K562 (cell line): ENCODE measurements at regions not wholly inside any gene's neighbourhood (a gene's known extent, or its start where the extent isn't known, plus 50 kb on each side); places are given as distances from the start of the nearest gene placed in this dataset.

ENCODE experiments used
- ATAC-seq: fragments of 200-7000 bp; cut with Tn5 transposase; 3 replicates; pipeline ENCODE4 v1.9.1; 2020; ENCODE audit warnings: moderate library complexity
- BruUV-seq: library from RNA; stranded (reverse); fragments of 400-500 nt; replicated peaks from 2 replicates; lab custom pipeline; 2021; lab: Mats Ljungman, UMichigan
- CTCF ChIA-PET: fragments of 300-600 bp; formaldehyde crosslinking; extraction: SDS; loops from one replicate; lab custom pipeline; 2021; ENCODE audit warnings: low intra/inter-chr PET ratio; lab: Yijun Ruan, JAX
- POLR2A ChIA-PET: fragments of 300-600, 350-650 bp; sonication (Branson Sonifier 250); formaldehyde crosslinking; extraction: SDS; loops from one replicate; lab custom pipeline; 2021; ENCODE audit warnings: antibody characterized with exemption, inconsistent platforms; lab: Yijun Ruan, JAX
- DNase-seq, 4 experiments: peaks; one replicate each; pipeline versions ENCODE4 v3.0.0 to v3.0.0-alpha.2; 2011 to 2018; ENCODE audit warnings: low spot score in 3 of 4, mixed read lengths in 3 of 4; ENCODE audit errors: extremely low read depth in 1 of 4
- FAIRE-seq: peaks from 2 replicates; lab custom pipeline; 2011; peaks lifted over from hg19 to GRCh38; lab: Jason Lieb, UNC
- H2AFZ ChIP-seq: 2 replicates; pipeline ENCODE4 v1.6.0; 2011; ENCODE audit warnings: low read depth, low read length, control low read depth, inconsistent platforms
- H3K27ac ChIP-seq: fragments of 200-600 bp; 3 replicates; pipeline ENCODE4 v1.8.0; 2011; ENCODE audit warnings: low read depth, mild to moderate bottlenecking, control low read depth, inconsistent platforms, low read length, moderate library complexity, mixed read lengths; ENCODE audit errors: extremely low read depth
- H3K27me3 ChIP-seq, 2 experiments: fragments of 300-600 bp in 1 of 2; 2 replicates in 1 of 2; 3 replicates in 1 of 2; pipeline versions ENCODE4 v1.6.0 to v1.8.0; 2011; ENCODE audit warnings: inconsistent platforms in 2 of 2, low read length in 2 of 2, mild to moderate bottlenecking in 1 of 2, mixed read lengths in 1 of 2, moderate library complexity in 1 of 2; ENCODE audit not compliant: control insufficient read depth in 2 of 2, insufficient read depth in 2 of 2
- H3K36me3 ChIP-seq: fragments of 300-600 bp; 3 replicates; pipeline ENCODE4 v1.8.0; 2011; ENCODE audit warnings: mild to moderate bottlenecking, low read length, inconsistent platforms; ENCODE audit not compliant: control insufficient read depth, insufficient read depth
- H3K4me1 ChIP-seq, 2 experiments: fragments of 200-600 bp in 1 of 2; replicated peaks in 1 of 2; 2 replicates in 1 of 2; 3 replicates in 1 of 2; pipeline versions ENCODE4 v1.5.1 to v1.8.0; 2011; ENCODE audit warnings: inconsistent platforms in 2 of 2, low read length in 2 of 2, mild to moderate bottlenecking in 1 of 2, mixed read lengths in 1 of 2, moderate library complexity in 1 of 2; ENCODE audit not compliant: control insufficient read depth in 2 of 2, insufficient read depth in 2 of 2
- H3K4me2 ChIP-seq: 2 replicates; pipeline ENCODE4 v1.6.1; 2011; ENCODE audit warnings: low read length, control low read depth, inconsistent platforms, mixed read lengths; ENCODE audit not compliant: insufficient read depth
- H3K4me3 ChIP-seq: fragments of 200-600 bp; sonication (generic), shearing (Covaris generic); 2 replicates; pipeline ENCODE4 v1.5.1; 2016; ENCODE audit warnings: control low read depth, inconsistent platforms
- H3K79me2 ChIP-seq: fragments of 200-600 bp; 3 replicates; pipeline ENCODE4 v1.8.0; 2011; ENCODE audit warnings: low read length, inconsistent platforms; ENCODE audit not compliant: control insufficient read depth, insufficient read depth
- H3K9ac ChIP-seq, 2 experiments: 2 replicates each; pipeline versions ENCODE4 v1.6.0 to v1.6.1; 2011; ENCODE audit warnings: low read depth in 2 of 2, low read length in 2 of 2, control low read depth in 1 of 2, inconsistent platforms in 1 of 2, mild to moderate bottlenecking in 1 of 2, mixed read lengths in 1 of 2; ENCODE audit not compliant: insufficient read depth in 1 of 2
- H3K9me1 ChIP-seq: one replicate; pipeline ENCODE4 v1.6.0; 2011; ENCODE audit warnings: inconsistent platforms, mild to moderate bottlenecking, low read length, moderate library complexity; ENCODE audit not compliant: control insufficient read depth, insufficient read depth
- H3K9me3 ChIP-seq: replicated peaks from 2 replicates; pipeline ENCODE4 v1.5.1; 2011; ENCODE audit warnings: low read depth, low read length, inconsistent platforms; ENCODE audit not compliant: control insufficient read depth, insufficient read depth
- H4K20me1 ChIP-seq: replicated peaks from 2 replicates; pipeline ENCODE4 v1.6.1; 2011; ENCODE audit warnings: low read length, inconsistent platforms, mixed read lengths; ENCODE audit not compliant: control insufficient read depth, insufficient read depth
- C11orf30 ChIP-seq: fragments of 450-650 bp; IDR thresholded peaks from 2 replicates; pipeline ENCODE4 v1.6.1; 2016; ENCODE audit warnings: low read depth, mild to moderate bottlenecking
- HDAC6 ChIP-seq: IDR thresholded peaks from 2 replicates; pipeline ENCODE4 v1.6.1; 2012; ENCODE audit warnings: low read depth, mild to moderate bottlenecking, control low read depth, inconsistent platforms, low read length, moderate library complexity
- JUND ChIP-seq, 2 experiments: IDR thresholded peaks; 2 replicates in 1 of 2; 3 replicates in 1 of 2; pipeline ENCODE4 v1.6.1; 2011; ENCODE audit warnings: borderline replicate concordance in 2 of 2, low read depth in 2 of 2, low read length in 2 of 2, improper control_type of control experiment in 1 of 2, missing biosample characterization in 1 of 2, missing genetic modification characterization in 1 of 2, missing genetic modification reagents in 1 of 2
- MYC ChIP-seq, 2 experiments: fragments of 250-450 bp in 1 of 2; sonication (Bioruptor Pico) in 1 of 2; IDR thresholded peaks; 2 replicates each; pipeline versions ENCODE4 v1.5.1 to v1.6.1; 2012 to 2021; ENCODE audit warnings: low read depth in 2 of 2, borderline replicate concordance in 1 of 2, improper control_type of control experiment in 1 of 2, low read length in 1 of 2, mild to moderate bottlenecking in 1 of 2, moderate library complexity in 1 of 2
- NFXL1 ChIP-seq: fragments of 450-650 bp; formaldehyde crosslinking; IDR thresholded peaks from 2 replicates; pipeline ENCODE4 v1.4.0; 2021; ENCODE audit warnings: mild to moderate bottlenecking
- NFYB ChIP-seq: IDR thresholded peaks from 2 replicates; pipeline ENCODE4 v1.6.1; 2011; ENCODE audit warnings: mild to moderate bottlenecking, moderate library complexity; ENCODE audit not compliant: insufficient read length; ENCODE audit errors: extremely low read depth
- NONO ChIP-seq, 2 experiments: fragments of 200-400 bp in 1 of 2; fragments of 450-650 bp in 1 of 2; formaldehyde crosslinking in 1 of 2; IDR thresholded peaks; 2 replicates each; pipeline ENCODE4 v1.6.1; 2017; ENCODE audit warnings: low read depth in 2 of 2, mild to moderate bottlenecking in 2 of 2, moderate library complexity in 2 of 2, low read length in 1 of 2
- OTX1 ChIP-seq: fragments of 450-650 bp; formaldehyde crosslinking; IDR thresholded peaks from 2 replicates; pipeline ENCODE4 v1.4.0; 2022; ENCODE audit warnings: mild to moderate bottlenecking
- PHB2 ChIP-seq: fragments of 450-650 bp; IDR thresholded peaks from 2 replicates; pipeline ENCODE4 v1.6.1; 2017; ENCODE audit warnings: low read depth
- RBM17 ChIP-seq: fragments of 200-400 bp; formaldehyde crosslinking; IDR thresholded peaks from 2 replicates; pipeline ENCODE4 v1.6.1; 2017; ENCODE audit warnings: low read depth, mild to moderate bottlenecking, low read length, borderline replicate concordance
- SAFB2 ChIP-seq: fragments of 200-400 bp; formaldehyde crosslinking; IDR thresholded peaks from 2 replicates; pipeline ENCODE4 v1.6.1; 2018; ENCODE audit warnings: borderline replicate concordance, low read length, low read depth, moderate library complexity; ENCODE audit not compliant: severe bottlenecking
- SIN3B ChIP-seq: fragments of 450-650 bp; IDR thresholded peaks from 2 replicates; pipeline ENCODE4 v1.6.1; 2017; ENCODE audit warnings: low read depth, mild to moderate bottlenecking, moderate library complexity
- TOE1 ChIP-seq, 2 experiments: fragments of 450-650 bp in 1 of 2; sonication (generic) in 1 of 2; formaldehyde crosslinking in 1 of 2; IDR thresholded peaks; 2 replicates each; pipeline versions ENCODE4 v1.7.1 to v1.8.0; 2016 to 2022; ENCODE audit warnings: borderline replicate concordance in 2 of 2, mild to moderate bottlenecking in 2 of 2, antibody characterized with exemption in 1 of 2, inconsistent platforms in 1 of 2, low read depth in 1 of 2, missing genetic modification reagents in 1 of 2, moderate library complexity in 1 of 2
- XRCC4 ChIP-seq: IDR thresholded peaks from one replicate; pipeline ENCODE4 v1.6.1; 2011; ENCODE audit not compliant: insufficient read depth, insufficient read length; ENCODE audit errors: extremely low read depth
- ZNF197 ChIP-seq: fragments of 200-800 bp; sonication (Bioruptor generic); IDR thresholded peaks from 2 replicates; pipeline ENCODE4 v1.6.1; 2016; ENCODE audit warnings: low read depth, missing genetic modification characterization, missing compliant biosample characterization
- WGBS: fragments of 100-300 bp; shearing (Covaris generic); methylation state at CpG from one replicate; pipeline ENCODE4 v1.1.6; 2016; ENCODE audit warnings: low coverage, mixed read lengths; ENCODE audit not compliant: insufficient coverage; ENCODE audit errors: missing lambda C conversion rate; 5-methylcytosine and 5-hydroxymethylcytosine counted together
- in situ Hi-C: fragments of 300-500 bp; cut with MboI; formaldehyde crosslinking; loops from 4 replicates; pipeline ENCODE4 v1.15.0; 2018; ENCODE audit warnings: inconsistent platforms, mixed read lengths
- intact Hi-C: fragments of 100-400 bp; cut with micrococcal nuclease; formaldehyde crosslinking; loops from 2 replicates; pipeline ENCODE4 v1.14.2; 2022
- TF ChIP-seq, protein P1 (sequence below): fragments of 450-650 bp; IDR thresholded peaks from 2 replicates; pipeline ENCODE4 v1.6.1; 2016; ENCODE audit warnings: mild to moderate bottlenecking
- TF ChIP-seq, protein P2 (sequence below): fragments of 250-450 bp; sonication (Bioruptor Pico); IDR thresholded peaks from 2 replicates; pipeline ENCODE4 v1.8.0; 2022; ENCODE audit warnings: inconsistent platforms

DNA sequence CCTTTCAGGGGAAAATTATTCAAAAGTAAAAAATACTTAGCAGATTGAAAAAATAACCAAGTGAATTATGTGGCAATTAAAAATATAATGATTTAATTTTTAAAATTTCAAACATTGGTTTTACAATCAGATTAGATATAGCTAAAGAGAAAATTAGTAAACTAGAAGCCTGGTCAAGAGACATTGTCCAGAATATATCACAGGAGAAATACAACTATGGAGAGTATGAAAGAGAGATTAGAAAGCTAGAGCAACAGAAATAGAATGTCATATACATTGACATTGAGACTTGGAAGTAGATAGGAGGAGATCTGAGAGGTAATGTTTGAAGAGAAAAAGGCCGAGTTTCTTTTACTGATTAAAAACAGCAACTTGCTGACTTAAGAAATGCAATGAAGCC is 476.4 kb upstream of the SLC10A2 start:
- H4K20me1 ChIP-seq = no peaks in the 10 kb centered on the region
- H3K36me3 ChIP-seq = no peaks in the 10 kb centered on the region
- POLR2A ChIA-PET = no interaction called here
- no peak overlapping the region for H3K9ac ChIP-seq
- no peaks in the 10 kb centered on the region for H3K4me1 ChIP-seq
- FAIRE-seq = no peak
- no peak overlapping the region for H3K4me2 ChIP-seq
- intact Hi-C loops = no loop called here
- H3K9me3 ChIP-seq = no peaks in the 10 kb centered on the region
- H3K4me3 ChIP-seq = no peak overlapping the region
- in situ Hi-C loops = no loop called here
- H3K27ac ChIP-seq = no peak overlapping the region
- CTCF ChIA-PET = no interaction called here
- WGBS = no CpG with 5 or more reads among the region's 1 CpG
- no peak overlapping the region for H2AFZ ChIP-seq
- BruUV-seq = no TSS peak
- no peaks in the 10 kb centered on the region for H3K9me1 ChIP-seq
- no peak for DNase-seq
- TF ChIP-seq HDAC6 (no peak), C11orf30 (no peak), RBM17 (no peak), PHB2 (no peak), JUND (IDR thresholded peaks at IDR 0.05; ENCODE audit: borderline replicate concordance, low read depth, low read length) (no peak), JUND (tag; IDR thresholded peaks at IDR 0.05; ENCODE audit: borderline replicate concordance, low read depth, low read length) (no peak), NFYB (no peak), TOE1 (IDR thresholded peaks at IDR 0.05; ENCODE audit: borderline replicate concordance) (no peak), TOE1 (CRISPR knock-in tag; IDR thresholded peaks at IDR 0.05; ENCODE audit: borderline replicate concordance, low read depth) (no peak), ZNF197 (CRISPR knock-in tag) (no peak), NFXL1 (CRISPR knock-in tag) (no peak), XRCC4 (no peak), MYC (IDR thresholded peaks at IDR 0.05; ENCODE audit: low read depth, low read length) (no peak), MYC (CRISPR knock-in tag; IDR thresholded peaks at IDR 0.05; ENCODE audit: borderline replicate concordance, low read depth) (no peak), SAFB2 (no peak), SIN3B (no peak), OTX1 (CRISPR knock-in tag) (no peak), NONO (IDR thresholded peaks at IDR 0.05; ENCODE audit: low read depth in 2 of 2, low read length in 1 of 2) (no peak)
- TF ChIP-seq, protein P1, sequence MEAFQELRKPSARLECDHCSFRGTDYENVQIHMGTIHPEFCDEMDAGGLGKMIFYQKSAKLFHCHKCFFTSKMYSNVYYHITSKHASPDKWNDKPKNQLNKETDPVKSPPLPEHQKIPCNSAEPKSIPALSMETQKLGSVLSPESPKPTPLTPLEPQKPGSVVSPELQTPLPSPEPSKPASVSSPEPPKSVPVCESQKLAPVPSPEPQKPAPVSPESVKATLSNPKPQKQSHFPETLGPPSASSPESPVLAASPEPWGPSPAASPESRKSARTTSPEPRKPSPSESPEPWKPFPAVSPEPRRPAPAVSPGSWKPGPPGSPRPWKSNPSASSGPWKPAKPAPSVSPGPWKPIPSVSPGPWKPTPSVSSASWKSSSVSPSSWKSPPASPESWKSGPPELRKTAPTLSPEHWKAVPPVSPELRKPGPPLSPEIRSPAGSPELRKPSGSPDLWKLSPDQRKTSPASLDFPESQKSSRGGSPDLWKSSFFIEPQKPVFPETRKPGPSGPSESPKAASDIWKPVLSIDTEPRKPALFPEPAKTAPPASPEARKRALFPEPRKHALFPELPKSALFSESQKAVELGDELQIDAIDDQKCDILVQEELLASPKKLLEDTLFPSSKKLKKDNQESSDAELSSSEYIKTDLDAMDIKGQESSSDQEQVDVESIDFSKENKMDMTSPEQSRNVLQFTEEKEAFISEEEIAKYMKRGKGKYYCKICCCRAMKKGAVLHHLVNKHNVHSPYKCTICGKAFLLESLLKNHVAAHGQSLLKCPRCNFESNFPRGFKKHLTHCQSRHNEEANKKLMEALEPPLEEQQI = no peak
- TF ChIP-seq, protein P2, sequence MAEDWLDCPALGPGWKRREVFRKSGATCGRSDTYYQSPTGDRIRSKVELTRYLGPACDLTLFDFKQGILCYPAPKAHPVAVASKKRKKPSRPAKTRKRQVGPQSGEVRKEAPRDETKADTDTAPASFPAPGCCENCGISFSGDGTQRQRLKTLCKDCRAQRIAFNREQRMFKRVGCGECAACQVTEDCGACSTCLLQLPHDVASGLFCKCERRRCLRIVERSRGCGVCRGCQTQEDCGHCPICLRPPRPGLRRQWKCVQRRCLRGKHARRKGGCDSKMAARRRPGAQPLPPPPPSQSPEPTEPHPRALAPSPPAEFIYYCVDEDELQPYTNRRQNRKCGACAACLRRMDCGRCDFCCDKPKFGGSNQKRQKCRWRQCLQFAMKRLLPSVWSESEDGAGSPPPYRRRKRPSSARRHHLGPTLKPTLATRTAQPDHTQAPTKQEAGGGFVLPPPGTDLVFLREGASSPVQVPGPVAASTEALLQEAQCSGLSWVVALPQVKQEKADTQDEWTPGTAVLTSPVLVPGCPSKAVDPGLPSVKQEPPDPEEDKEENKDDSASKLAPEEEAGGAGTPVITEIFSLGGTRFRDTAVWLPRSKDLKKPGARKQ = no peak
- H3K27me3 ChIP-seq = no peaks in the 10 kb centered on the region
- no peaks in the 10 kb centered on the region for H3K79me2 ChIP-seq
- no peak for ATAC-seq
